GM12874 (cell line): ENCODE measurements at regions not wholly inside any gene's neighbourhood (a gene's known extent, or its start where the extent isn't known, plus 50 kb on each side); places are given as distances from the start of the nearest gene placed in this dataset.

Source experiments
- TF ChIP-seq, protein P1 (sequence below): IDR thresholded peaks from 2 replicates; pipeline ENCODE4 v1.5.1; 2011; ENCODE audit warnings: low read depth, mild to moderate bottlenecking, control low read depth, low read length, moderate library complexity; ENCODE audit not compliant: insufficient read depth

- TF ChIP-seq, protein P1, sequence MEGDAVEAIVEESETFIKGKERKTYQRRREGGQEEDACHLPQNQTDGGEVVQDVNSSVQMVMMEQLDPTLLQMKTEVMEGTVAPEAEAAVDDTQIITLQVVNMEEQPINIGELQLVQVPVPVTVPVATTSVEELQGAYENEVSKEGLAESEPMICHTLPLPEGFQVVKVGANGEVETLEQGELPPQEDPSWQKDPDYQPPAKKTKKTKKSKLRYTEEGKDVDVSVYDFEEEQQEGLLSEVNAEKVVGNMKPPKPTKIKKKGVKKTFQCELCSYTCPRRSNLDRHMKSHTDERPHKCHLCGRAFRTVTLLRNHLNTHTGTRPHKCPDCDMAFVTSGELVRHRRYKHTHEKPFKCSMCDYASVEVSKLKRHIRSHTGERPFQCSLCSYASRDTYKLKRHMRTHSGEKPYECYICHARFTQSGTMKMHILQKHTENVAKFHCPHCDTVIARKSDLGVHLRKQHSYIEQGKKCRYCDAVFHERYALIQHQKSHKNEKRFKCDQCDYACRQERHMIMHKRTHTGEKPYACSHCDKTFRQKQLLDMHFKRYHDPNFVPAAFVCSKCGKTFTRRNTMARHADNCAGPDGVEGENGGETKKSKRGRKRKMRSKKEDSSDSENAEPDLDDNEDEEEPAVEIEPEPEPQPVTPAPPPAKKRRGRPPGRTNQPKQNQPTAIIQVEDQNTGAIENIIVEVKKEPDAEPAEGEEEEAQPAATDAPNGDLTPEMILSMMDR: no peak
Measured at GRCh38 chr16:51723036-51723724, 572.1 kb upstream of the SALL1 start.

- TF ChIP-seq, protein P1: no peak
Measured at GRCh38 chr16:51722467-51722866, 571.4 kb upstream of the SALL1 start.

GRCh38 chr16:51719376-51719775 lies 568.3 kb upstream of the SALL1 start:
- TF ChIP-seq, protein P1: no peak

GRCh38 chr16:51716195-51716594 lies 565.1 kb upstream of the SALL1 start:
- TF ChIP-seq, protein P1: no peak

DNA sequence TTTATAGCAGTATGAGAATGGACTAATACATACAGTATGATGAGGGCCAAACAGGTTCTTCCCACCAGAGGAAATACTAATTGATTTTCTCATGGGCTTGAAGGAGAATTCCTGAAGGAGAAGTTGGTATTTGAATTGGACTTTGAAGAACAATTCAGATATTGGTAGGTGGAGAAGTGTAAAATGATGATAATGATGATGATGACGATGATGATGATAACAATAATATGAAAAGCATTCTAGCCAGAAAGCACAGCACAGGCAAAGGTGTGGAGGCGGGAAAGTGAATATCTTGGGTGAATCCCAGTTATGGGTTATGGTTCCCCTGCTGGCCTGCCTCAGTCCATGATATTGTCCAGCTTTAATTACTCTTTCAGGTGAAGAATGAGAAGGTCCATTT lies 562.4 kb upstream of the SALL1 start:
- TF ChIP-seq, protein P1: no peak

DNA sequence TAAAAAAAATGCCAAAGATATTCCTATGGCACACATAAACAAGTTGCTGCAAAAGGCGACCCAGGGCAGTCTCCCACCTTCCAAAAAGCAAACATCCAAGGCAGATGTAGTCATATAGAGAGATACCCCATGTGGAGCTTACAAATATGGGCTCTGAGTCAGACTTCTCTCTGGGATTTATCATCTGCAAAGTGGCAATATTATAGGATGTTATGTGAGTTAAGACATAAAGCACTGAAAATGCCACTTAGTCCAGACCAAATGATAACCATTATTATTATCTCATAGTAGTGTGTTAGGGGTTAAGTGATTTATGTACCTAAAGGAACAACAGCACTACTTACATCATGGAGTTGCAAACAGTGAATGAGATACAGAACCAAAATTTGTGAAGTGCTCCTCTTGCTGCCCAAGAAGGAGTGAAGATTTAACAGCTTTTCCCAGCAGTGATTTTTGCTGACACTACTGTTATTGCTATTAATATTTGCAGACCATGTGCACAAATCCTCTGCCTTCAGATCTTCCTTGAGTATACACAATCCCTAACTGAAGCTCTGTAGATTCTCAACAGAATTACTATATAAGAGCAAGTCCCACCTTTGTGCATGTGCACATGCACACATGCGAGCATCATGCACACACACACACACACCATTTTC lies 560.0 kb upstream of the SALL1 start:
- TF ChIP-seq, protein P1: no peak

DNA sequence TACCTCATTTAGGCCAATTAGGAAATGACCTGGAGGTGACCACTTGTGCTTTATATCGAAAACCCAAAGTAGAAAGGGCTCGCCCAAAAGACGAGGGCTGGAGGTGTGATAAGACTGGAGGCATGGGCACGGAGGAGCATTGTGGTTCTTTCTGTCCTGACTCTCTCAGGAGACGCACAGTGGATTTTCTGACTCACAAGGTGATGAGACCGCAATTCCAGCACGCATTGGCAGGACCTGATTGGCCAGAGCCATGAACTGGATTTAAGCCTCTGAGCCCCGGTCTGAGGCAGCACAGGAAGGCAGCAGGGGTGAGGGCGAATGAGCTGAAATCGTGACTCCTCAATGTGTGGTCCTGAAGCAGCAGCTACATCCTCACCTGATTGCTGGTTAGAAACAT lies 559.1 kb upstream of the SALL1 start:
- TF ChIP-seq, protein P1: no peak
